ENCODE measurements at regions not wholly inside any gene's neighbourhood (a gene's known extent, or its start where the extent isn't known, plus 50 kb on each side); places are given as distances from the start of the nearest gene placed in this dataset.
"Not testable (repeated sequence)": the region's sequence is repeated elsewhere in the genome, so short reads cannot be mapped to it uniquely, and the experiment has no call there.

GRCh38 chr6:134560019-134560418 is 242.1 kb upstream of the SGK1 start:
- DNase-seq (ENCODE audit: low spot score): no peak

DNA sequence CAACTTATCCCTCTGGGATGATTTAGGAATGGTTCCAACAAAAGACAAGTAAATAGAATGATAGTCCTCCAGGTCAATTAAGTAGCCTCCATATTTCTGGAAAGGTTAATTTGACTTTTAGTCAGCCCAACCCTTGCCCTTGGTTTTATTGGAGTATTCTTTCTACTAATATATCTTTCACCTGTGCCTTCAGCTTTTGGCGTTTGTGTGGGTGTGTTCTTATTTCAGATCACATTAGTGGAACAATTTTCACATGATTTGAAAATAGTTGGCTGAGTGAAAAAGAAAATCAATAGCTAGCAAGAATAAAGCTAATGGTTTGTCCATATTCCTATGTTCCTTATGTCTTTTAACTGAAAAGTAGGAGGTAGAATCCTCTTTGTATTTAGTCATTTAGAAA is 239.6 kb upstream of the SGK1 start:
- DNase-seq (ENCODE audit: low spot score): no peak

DNA sequence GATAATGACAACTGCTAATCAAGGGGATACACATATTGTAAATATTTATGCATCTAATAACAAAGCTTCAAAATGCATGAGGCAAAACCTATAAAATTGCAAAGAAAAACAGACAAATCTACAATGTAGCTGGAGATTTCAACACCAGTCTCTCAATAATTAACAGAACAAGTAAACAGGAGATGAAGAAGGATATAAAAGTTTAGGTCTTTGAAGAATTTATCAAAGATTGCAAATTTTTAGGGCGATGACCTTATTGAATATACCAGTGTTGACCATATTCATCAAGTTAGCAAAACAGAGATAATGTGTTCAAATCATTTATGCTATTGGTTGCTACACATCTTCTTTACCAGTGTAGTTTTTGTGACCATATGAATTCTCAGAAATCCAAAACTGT is 237.8 kb upstream of the SGK1 start:
- DNase-seq (ENCODE audit: low spot score): no peak

DNA sequence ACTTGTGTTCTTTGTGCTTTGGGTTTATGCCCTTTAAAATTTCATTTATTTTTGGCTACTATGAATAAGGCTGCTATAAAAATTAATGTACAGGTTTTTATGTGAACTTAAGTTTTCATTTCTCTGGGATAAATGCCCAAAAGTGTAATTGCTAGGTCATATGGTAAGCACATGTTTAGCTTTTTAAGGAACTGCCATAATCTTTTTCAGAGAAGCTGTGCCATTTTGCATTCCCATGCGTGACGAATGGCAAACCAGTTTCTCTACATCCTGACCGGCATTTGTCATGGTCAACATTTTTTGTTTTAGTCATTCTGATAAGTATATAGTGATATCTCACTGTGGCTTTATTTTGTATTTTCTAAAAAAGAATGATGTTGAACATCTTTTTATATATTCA is 236.0 kb upstream of the SGK1 start:
- no peak for DNase-seq (ENCODE audit: low spot score)

DNA sequence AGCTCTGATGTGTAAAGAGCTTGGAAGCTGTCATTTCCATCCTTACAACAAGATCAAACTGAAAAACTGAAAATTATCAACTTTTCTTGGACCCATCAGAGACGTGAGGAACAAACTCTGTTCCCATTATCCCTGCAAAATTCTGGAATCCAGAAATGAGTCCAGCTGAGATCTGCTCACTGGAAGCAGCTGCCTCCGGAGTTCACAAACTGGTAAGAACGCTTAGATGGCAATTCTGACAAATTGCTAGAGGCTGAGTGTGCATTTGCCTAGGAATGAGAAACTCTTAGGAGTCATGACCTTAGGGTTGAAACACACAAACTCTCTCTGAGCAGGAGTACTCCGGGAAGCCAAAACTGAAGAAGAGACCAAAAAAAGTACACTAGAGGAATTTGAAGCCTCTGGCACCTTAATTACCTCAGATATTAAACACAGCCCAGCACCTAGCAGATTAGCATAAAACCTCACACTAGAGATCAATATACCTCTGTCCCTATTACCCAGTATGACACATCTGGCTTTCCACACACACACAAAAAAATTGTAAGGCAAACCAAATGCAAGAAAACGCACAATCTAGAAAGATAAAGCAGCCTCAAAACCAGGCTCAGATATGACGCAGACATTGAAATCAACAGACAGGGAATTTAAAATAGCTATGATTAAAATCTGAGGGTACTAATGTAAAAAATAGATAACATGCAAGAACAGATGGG is 233.5 kb upstream of the SGK1 start:
- DNase-seq (ENCODE audit: low spot score): peak; percentile 46

GRCh38 chr6:134550604-134551003 is 232.7 kb upstream of the SGK1 start:
- peak; percentile 75 for DNase-seq (ENCODE audit: low spot score)

DNA sequence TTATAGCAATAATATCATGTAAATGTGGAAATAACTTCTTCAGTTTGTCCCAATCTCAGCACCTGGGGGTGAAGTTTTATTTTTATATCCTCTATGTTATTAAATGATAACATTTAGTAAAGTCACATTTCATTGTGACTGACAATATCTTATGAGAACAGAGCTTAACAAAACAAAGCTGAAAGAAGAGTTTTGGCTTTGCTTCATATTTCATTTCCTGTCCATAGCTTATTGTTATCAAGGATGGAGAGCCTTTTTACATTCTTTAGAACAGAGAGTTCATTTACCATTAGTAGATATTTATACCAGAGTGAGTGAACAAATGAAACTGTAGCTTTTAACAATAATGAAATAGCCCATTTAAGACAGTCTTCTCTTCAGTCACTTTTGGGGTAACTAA is 231.9 kb upstream of the SGK1 start:
- no peak for DNase-seq (ENCODE audit: low spot score)

DNA sequence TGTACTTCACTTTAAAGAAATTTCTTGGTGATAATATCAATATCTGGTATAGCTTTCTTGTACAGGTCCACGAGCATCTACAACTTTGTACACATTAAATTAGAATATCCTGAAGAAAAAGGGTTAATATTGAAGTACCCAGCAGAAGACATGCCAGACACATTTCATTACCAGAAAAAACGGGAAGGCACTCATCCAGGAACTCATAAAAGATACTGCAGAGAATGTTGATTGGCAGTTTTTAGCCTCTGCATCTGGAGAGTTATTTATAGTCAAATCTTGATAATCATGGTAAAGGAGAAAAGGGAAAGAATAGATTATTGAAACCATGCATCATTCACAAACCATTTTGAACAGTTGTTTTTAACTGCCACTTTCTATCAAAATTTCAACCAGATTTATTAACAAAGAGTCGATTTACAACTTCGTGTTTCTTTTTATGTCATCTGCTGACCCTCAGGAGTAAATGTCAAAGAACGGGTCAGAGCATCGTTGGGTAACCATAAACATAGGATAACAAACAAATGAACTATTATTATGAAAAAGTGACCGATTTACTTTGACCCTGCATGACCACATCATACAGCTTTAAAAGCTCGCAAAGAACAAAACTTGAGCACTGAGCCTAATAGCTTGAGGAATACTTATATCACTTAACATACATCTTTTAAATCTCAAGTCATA is 229.2 kb upstream of the SGK1 start:
- no peak for DNase-seq (ENCODE audit: low spot score)

GRCh38 chr6:134544737-134545136 is 226.8 kb upstream of the SGK1 start:
- DNase-seq (ENCODE audit: low spot score): no peak

DNA sequence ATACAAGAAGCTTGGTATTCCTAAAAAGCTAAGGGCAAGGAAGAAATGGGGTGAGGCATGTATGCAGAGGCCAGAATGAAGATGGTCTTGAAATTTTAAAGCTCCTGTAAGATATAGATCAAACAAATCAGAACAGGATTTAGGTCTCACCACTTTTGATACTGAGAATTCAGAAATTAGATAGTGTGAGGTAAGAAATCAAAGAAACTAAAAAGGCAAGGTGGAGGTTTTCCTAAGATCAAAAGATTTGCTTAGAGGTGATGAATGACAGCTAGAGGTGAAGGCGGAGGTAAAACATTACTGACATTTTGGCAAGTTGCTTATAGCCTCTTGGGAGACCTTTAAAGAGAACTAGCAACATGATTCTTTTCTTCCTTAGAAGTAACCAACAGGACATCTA is 225.2 kb upstream of the SGK1 start:
- no peak for DNase-seq (ENCODE audit: low spot score)

DNA sequence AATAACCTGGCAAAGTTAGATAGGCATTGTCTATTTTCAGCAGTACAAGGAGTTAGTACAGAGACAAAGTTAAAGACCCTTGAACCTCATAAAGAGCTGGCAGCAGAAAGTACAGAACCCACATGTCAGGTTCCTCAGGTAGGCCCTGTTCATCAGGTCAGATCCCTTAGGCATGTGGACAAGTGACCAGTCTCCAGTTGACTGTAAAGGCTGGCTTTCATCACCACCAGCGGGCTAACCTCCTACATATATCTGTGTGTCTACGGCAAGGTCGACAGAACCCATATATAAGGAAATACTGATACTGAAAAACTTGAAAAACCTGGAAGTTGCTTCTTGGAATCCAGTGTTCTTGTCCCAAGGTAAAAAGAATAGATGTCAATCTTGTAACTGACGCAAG is 223.1 kb upstream of the SGK1 start:
- no peak for DNase-seq (ENCODE audit: low spot score)

GRCh38 chr6:134539865-134540323 is 222.0 kb upstream of the SGK1 start:
- DNase-seq (ENCODE audit: low spot score): peak; percentile 21

GRCh38 chr6:134537765-134538164 is 219.9 kb upstream of the SGK1 start:
- DNase-seq (ENCODE audit: low spot score): not testable (repeated sequence)

GRCh38 chr6:134537146-134537555 is 219.2 kb upstream of the SGK1 start:
- peak; percentile 99 for DNase-seq (ENCODE audit: low spot score)

GRCh38 chr6:134535831-134536230 is 217.9 kb upstream of the SGK1 start:
- no peak for DNase-seq (ENCODE audit: low spot score)

GRCh38 chr6:134534708-134535149 is 216.8 kb upstream of the SGK1 start:
- peak; percentile 31 for DNase-seq (ENCODE audit: low spot score)

DNA sequence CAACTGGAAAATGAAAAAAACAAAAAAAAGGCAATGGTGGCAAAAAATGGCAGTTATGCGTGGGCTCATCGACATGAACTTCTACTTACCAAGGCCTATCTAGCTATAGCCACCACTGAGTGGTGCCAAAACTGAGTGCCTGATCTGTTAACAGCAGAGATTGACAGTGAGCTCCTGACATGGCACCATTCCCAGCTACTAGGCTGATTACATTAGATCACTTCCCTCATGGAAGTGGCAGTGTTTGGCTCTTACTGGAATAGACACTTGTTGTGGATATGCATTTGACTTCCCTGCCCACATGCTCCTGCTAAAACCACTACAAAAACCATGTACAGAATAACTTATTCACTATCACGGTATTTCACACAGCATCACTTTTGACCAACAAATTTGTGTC is 216.1 kb upstream of the SGK1 start:
- DNase-seq (ENCODE audit: low spot score): no peak

DNA sequence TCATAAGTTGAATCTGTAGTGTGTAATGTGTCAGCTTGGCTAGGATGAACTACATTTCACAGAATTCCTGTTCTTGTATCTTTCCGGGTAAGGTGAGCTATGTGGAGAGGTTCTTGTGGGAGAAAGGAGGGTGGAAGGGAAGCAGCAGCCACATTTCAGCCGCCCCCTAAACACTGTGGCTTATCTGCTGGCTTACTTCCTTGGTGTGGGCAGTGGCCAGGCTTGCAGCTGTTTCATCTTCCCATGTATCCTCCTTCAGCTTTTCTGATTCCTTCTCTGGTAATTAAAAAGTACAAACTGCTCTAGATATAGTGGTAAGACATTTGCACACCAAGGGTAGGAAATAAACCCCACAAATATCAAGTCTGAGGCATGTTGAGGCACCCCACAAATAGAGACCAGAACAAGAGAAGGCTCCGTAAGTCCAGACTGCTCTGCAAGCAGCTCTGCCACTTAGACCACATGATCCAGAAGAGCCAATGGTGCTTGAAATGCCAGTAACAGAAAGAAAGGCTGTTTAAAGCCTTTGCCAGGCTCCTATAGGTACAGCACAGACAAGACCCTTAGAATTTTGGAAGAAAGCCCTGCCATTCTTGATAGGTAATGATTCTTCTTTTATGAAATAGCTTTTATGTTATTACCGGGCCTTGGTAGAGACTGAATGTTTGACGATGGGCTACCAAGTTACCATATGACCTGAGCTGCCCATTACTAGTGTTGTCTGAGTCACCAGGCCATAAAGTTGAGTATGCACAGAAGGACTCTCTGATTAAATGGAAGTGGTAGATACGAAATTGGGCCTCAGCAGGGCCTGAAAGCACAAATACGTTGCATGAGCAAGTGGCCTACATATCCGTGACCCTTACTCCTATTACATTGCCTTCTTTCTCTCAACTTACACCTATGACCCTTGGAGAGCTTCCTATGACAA is 215.0 kb upstream of the SGK1 start:
- no peak for DNase-seq (ENCODE audit: low spot score)

GRCh38 chr6:134531611-134532010 is 213.7 kb upstream of the SGK1 start:
- DNase-seq (ENCODE audit: low spot score): no peak

DNA sequence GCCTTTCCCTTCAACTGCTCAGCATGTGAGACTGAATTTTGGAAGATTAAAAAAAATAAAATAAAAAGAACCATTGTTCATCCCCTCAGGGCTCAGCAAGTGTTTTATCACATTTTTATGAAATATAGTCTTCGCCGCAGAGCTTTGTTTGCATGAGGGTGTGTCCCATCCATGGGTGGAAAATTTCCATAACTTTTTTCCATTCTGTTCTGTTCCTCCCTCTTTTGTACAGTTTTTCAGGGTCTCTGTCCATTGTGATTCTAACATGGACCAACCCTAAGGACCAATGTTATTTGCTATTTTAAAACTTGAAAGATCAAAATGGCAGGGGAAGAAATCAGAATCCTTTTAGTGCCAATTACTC is 213.3 kb upstream of the SGK1 start:
- no peak for DNase-seq (ENCODE audit: low spot score)

- peak; percentile 21 for DNase-seq (ENCODE audit: low spot score)
These were observed 212.0 kb upstream of the SGK1 start for GRCh38 chr6:134529921-134530320.

DNA sequence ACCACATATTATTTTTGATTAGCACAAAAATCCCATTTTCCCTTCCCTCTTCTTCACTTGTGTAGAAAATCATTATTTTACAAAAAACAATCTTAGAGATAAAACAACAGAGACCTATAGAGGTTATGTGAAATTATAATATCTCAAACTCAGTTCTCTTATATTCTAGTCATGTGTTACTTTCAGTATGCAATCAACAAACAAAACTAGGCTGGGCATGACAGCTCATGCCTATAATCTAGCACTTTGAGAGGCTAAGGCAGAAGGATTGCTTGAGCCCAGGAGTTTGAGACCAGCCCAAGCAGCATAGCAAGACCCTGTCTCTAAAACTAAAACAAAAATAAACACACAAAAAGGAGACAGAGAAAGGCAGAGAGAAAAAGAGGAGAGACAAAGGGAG is 211.4 kb upstream of the SGK1 start:
- no peak for DNase-seq (ENCODE audit: low spot score)
